ENCODE measurements at regions not wholly inside any gene's neighbourhood (a gene's known extent, or its start where the extent isn't known, plus 50 kb on each side); places are given as distances from the start of the nearest gene placed in this dataset.

GRCh38 chr3:130841357-130841756 lies 52.5 kb upstream of the ATP2C1 start:
- Histone ChIP-seq H4K20me1 (ENCODE audit: insufficient read depth, low read length) (no peaks in the 10 kb centered on the region), H3K4me3 (ENCODE audit: low read depth, low read length, poor library complexity, severe bottlenecking) (no peak overlapping the region), H3K4me1 (ENCODE audit: insufficient read depth, low read length, poor library complexity, severe bottlenecking) (peaks cover 3% of the 10 kb centered on the region), H3K36me3 (ENCODE audit: insufficient read depth, low read length) (no peaks in the 10 kb centered on the region), H3K9me2 (ENCODE audit: insufficient read depth, low read length) (no peaks in the 10 kb centered on the region), H3K79me2 (ENCODE audit: insufficient read depth, low read depth, low read length) (no peaks in the 10 kb centered on the region), H2AFZ (ENCODE audit: low read length) (no peak overlapping the region), H3K9me3 (ENCODE audit: low read length) (no peaks in the 10 kb centered on the region), H3K27ac (ENCODE audit: low read depth, low read length, poor library complexity, severe bottlenecking) (no peak overlapping the region), H3K4me2 (ENCODE audit: low read length) (no peak overlapping the region)
- DNase-seq (ENCODE audit: low spot score): no peak
- no TSS peak for BruUV-seq (replicated peaks)
- POLR2A ChIA-PET: no interaction called here
- TF ChIP-seq EZH2phosphoT487 (IDR thresholded peaks at IDR 0.05; ENCODE audit: borderline replicate concordance, low read depth, low read length) (no peak), CTCF (conservative IDR thresholded peaks at IDR 0.05; ENCODE audit: low read length) (no peak)
- CTCF ChIA-PET (ENCODE audit: unreplicated experiment): no interaction called here
- intact Hi-C loops (cut with micrococcal nuclease; ENCODE audit: unreplicated experiment): no loop called here

DNA sequence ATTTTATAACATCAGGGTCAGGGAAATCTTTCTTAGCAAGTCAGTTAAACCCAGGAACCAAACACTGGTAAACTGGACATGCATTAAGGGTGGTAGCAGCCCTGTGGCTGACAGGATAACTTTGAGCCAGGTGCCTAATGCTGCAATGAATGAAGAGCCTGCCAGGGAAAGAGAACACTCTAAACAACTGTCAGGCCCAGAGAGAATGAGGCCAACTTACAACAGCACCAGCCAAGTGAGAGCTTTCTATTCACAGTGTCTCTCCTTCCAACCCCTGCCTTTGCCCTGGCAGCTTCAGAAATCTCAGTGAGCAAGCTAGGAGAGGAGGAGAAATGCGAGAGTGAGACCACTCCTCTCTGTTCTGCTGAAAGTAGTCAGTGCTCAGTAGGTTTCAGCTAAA lies 50.4 kb upstream of the ATP2C1 start:
- POLR2A ChIA-PET: interaction anchor here (0.7 kb wide), 1 partner anchor 164 kb away, joined by 3 read pairs; no protein-coding TSS in a partner anchor
- Histone ChIP-seq H3K36me3 (ENCODE audit: insufficient read depth, low read length) (no peaks in the 10 kb centered on the region), H3K9me2 (ENCODE audit: insufficient read depth, low read length) (no peaks in the 10 kb centered on the region), H3K4me2 (ENCODE audit: low read length) (no peak overlapping the region), H2AFZ (ENCODE audit: low read length) (no peak overlapping the region), H3K79me2 (ENCODE audit: insufficient read depth, low read depth, low read length) (no peaks in the 10 kb centered on the region), H3K4me1 (ENCODE audit: insufficient read depth, low read length, poor library complexity, severe bottlenecking) (peaks cover 3% of the 10 kb centered on the region), H3K27ac (ENCODE audit: low read depth, low read length, poor library complexity, severe bottlenecking) (no peak overlapping the region), H4K20me1 (ENCODE audit: insufficient read depth, low read length) (no peaks in the 10 kb centered on the region), H3K9me3 (ENCODE audit: low read length) (no peaks in the 10 kb centered on the region), H3K4me3 (ENCODE audit: low read depth, low read length, poor library complexity, severe bottlenecking) (no peak overlapping the region)
- intact Hi-C loops (cut with micrococcal nuclease; ENCODE audit: unreplicated experiment): no loop called here
- TF ChIP-seq EZH2phosphoT487 (IDR thresholded peaks at IDR 0.05; ENCODE audit: borderline replicate concordance, low read depth, low read length): no peak
- TF ChIP-seq CTCF (conservative IDR thresholded peaks at IDR 0.05; ENCODE audit: low read length): no peak
- CTCF ChIA-PET (ENCODE audit: unreplicated experiment): no interaction called here
- BruUV-seq (replicated peaks): no TSS peak
- no peak for DNase-seq (ENCODE audit: low spot score)

Data from OCI-LY7 (cell line).